ENCODE measurements at regions not wholly inside any gene's neighbourhood (a gene's known extent, or its start where the extent isn't known, plus 50 kb on each side); places are given as distances from the start of the nearest gene placed in this dataset.

- no peak for DNase-seq (ENCODE audit: low read depth in 1 of 2, low spot score in 1 of 2)
Observed at GRCh38 chr10:83960125-83960524, 179.2 kb upstream of the GHITM start.

GRCh38 chr10:83961620-83962019, 177.7 kb upstream of the GHITM start:
- DNase-seq (ENCODE audit: low read depth in 1 of 2, low spot score in 1 of 2), result no peak

GRCh38 chr10:83963446-83963845, 175.9 kb upstream of the GHITM start:
- no peak for DNase-seq (ENCODE audit: low read depth in 1 of 2, low spot score in 1 of 2)

- no peak for DNase-seq (ENCODE audit: low read depth in 1 of 2, low spot score in 1 of 2)
Observed at GRCh38 chr10:83965473-83965872, 173.8 kb upstream of the GHITM start.

GRCh38 chr10:83968052-83968451, 171.3 kb upstream of the GHITM start:
- no peak for DNase-seq (ENCODE audit: low read depth in 1 of 2, low spot score in 1 of 2)

- DNase-seq (ENCODE audit: low read depth in 1 of 2, low spot score in 1 of 2), result no peak
Observed at GRCh38 chr10:83978681-83979383, 160.5 kb upstream of the GHITM start.

GRCh38 chr10:83982812-83983211, 156.5 kb upstream of the GHITM start:
- DNase-seq (ENCODE audit: low read depth in 1 of 2, low spot score in 1 of 2), result no peak

- DNase-seq (ENCODE audit: low read depth in 1 of 2, low spot score in 1 of 2), result no peak
Observed at GRCh38 chr10:83983578-83984255, 155.6 kb upstream of the GHITM start.

- no peak for DNase-seq (ENCODE audit: low read depth in 1 of 2, low spot score in 1 of 2)
Observed at GRCh38 chr10:83984256-83984640, 155.1 kb upstream of the GHITM start.

GRCh38 chr10:83986800-83987199, 152.5 kb upstream of the GHITM start:
- no peak for DNase-seq (ENCODE audit: low read depth in 1 of 2, low spot score in 1 of 2)

- DNase-seq (ENCODE audit: low read depth in 1 of 2, low spot score in 1 of 2), result no peak
Observed at GRCh38 chr10:83987216-83987615, 152.1 kb upstream of the GHITM start.

- DNase-seq (ENCODE audit: low read depth in 1 of 2, low spot score in 1 of 2), result no peak
Observed at GRCh38 chr10:83988435-83988834, 150.9 kb upstream of the GHITM start.

- DNase-seq (ENCODE audit: low read depth in 1 of 2, low spot score in 1 of 2), result no peak
Observed at GRCh38 chr10:83990126-83990525, 149.2 kb upstream of the GHITM start.

- DNase-seq (ENCODE audit: low read depth in 1 of 2, low spot score in 1 of 2), result no peak
Observed at GRCh38 chr10:83991986-83992753, 147.1 kb upstream of the GHITM start.

- no peak for DNase-seq (ENCODE audit: low read depth in 1 of 2, low spot score in 1 of 2)
Observed at GRCh38 chr10:83994325-83994724, 145.0 kb upstream of the GHITM start.

GRCh38 chr10:83995738-83996331, 143.5 kb upstream of the GHITM start:
- no peak for DNase-seq (ENCODE audit: low read depth in 1 of 2, low spot score in 1 of 2)

GRCh38 chr10:84004221-84004620, 135.1 kb upstream of the GHITM start:
- no peak for DNase-seq (ENCODE audit: low read depth in 1 of 2, low spot score in 1 of 2)

GRCh38 chr10:84005403-84005802, 133.9 kb upstream of the GHITM start:
- no peak for DNase-seq (ENCODE audit: low read depth in 1 of 2, low spot score in 1 of 2)

GRCh38 chr10:84007482-84007881, 131.8 kb upstream of the GHITM start:
- DNase-seq (ENCODE audit: low read depth in 1 of 2, low spot score in 1 of 2), result no peak

GRCh38 chr10:84008878-84009277, 130.4 kb upstream of the GHITM start:
- DNase-seq (ENCODE audit: low read depth in 1 of 2, low spot score in 1 of 2), result no peak

GRCh38 chr10:84012431-84012830, 126.9 kb upstream of the GHITM start:
- DNase-seq (ENCODE audit: low read depth in 1 of 2, low spot score in 1 of 2), result no peak
